Occipital lobe (tissue), 1 donor: ENCODE measurements at regions not wholly inside any gene's neighbourhood (a gene's known extent, or its start where the extent isn't known, plus 50 kb on each side); places are given as distances from the start of the nearest gene placed in this dataset. TPM values are rescaled to one million over a fixed set of nuclear protein-coding genes. Genes with fewer than 3 reads are reported as not detected.

Source experiments
- small RNA-seq: library from RNA; depleted of rRNA; stranded (forward); fragments of <200 nt; gene quantifications from one replicate; pipeline ENCODE3, GENCODE V24; 2014

Small RNA genes in the stretch of these regions (small RNA-seq; reads per million reads assigned to genes)
- not detected for gene MIR6076
